HepG2 (cell line): ENCODE measurements at regions not wholly inside any gene's neighbourhood (a gene's known extent, or its start where the extent isn't known, plus 50 kb on each side); places are given as distances from the start of the nearest gene placed in this dataset.

Source experiments
- GABPA ChIP-seq, 2 experiments: IDR thresholded peaks; 2 replicates each; pipeline ENCODE4 v1.6.1; 2011 to 2016; ENCODE audit warnings: low read depth in 2 of 2, low read length in 1 of 2, missing biosample characterization in 1 of 2, missing genetic modification characterization in 1 of 2
- MTF2 ChIP-seq: sonication (generic); formaldehyde crosslinking; IDR thresholded peaks from 2 replicates; pipeline ENCODE4 v1.5.0; 2020; ENCODE audit warnings: missing genetic modification reagents, borderline replicate concordance
- NFKB2 ChIP-seq: sonication (generic); formaldehyde crosslinking; IDR thresholded peaks from 2 replicates; pipeline ENCODE4 v1.4.0; 2020; ENCODE audit warnings: missing genetic modification reagents, borderline replicate concordance
- RARA ChIP-seq: IDR thresholded peaks from 2 replicates; pipeline ENCODE4 v1.6.1; 2016; ENCODE audit warnings: missing genetic modification reagents, missing compliant biosample characterization
- RNF2 ChIP-seq: fragments of 450-650 bp; conservative IDR thresholded peaks from 2 replicates; pipeline ENCODE4 v1.6.1; 2016; ENCODE audit warnings: low read depth
- SCMH1 ChIP-seq: sonication (generic); formaldehyde crosslinking; IDR thresholded peaks from 2 replicates; pipeline ENCODE4 v1.9.0; 2021; ENCODE audit warnings: missing genetic modification reagents, mild to moderate bottlenecking, borderline replicate concordance
- SOX5 ChIP-seq: IDR thresholded peaks from 2 replicates; pipeline ENCODE4 v1.6.1; 2016; ENCODE audit warnings: borderline replicate concordance
- ZKSCAN1 ChIP-seq: fragments of 150-350 bp; IDR thresholded peaks from 2 replicates; pipeline ENCODE4 v1.6.1; 2014; ENCODE audit warnings: low read length
- ZNF124 ChIP-seq: sonication (generic); formaldehyde crosslinking; IDR thresholded peaks from 2 replicates; pipeline ENCODE4 v1.4.0; 2020; ENCODE audit warnings: missing genetic modification reagents
- ZNF251 ChIP-seq: sonication (generic); formaldehyde crosslinking; IDR thresholded peaks from 2 replicates; pipeline ENCODE4 v1.9.0; 2021; ENCODE audit warnings: mild to moderate bottlenecking, missing genetic modification reagents
- ZNF747 ChIP-seq: sonication (generic); formaldehyde crosslinking; IDR thresholded peaks from 2 replicates; pipeline ENCODE4 v1.8.1; 2023; ENCODE audit warnings: missing genetic modification reagents, mild to moderate bottlenecking, borderline replicate concordance
- ZNF788 ChIP-seq: sonication (generic); formaldehyde crosslinking; IDR thresholded peaks from 2 replicates; pipeline ENCODE4 v1.5.0; 2020; ENCODE audit warnings: mild to moderate bottlenecking, missing genetic modification reagents, borderline replicate concordance
- TF ChIP-seq, protein P1 (sequence below): sonication (generic); formaldehyde crosslinking; IDR thresholded peaks from 2 replicates; pipeline ENCODE4 v1.9.0; 2021; ENCODE audit warnings: mild to moderate bottlenecking, missing genetic modification reagents
- TF ChIP-seq, protein P2 (sequence below): sonication (generic); formaldehyde crosslinking; IDR thresholded peaks from 2 replicates; pipeline ENCODE4 v1.4.0; 2020; ENCODE audit warnings: low read depth, missing genetic modification reagents
- TF ChIP-seq, protein P3 (sequence below): sonication (generic); formaldehyde crosslinking; IDR thresholded peaks from 2 replicates; pipeline ENCODE4 v1.4.0; 2020; ENCODE audit warnings: mild to moderate bottlenecking, missing genetic modification reagents, borderline replicate concordance

DNA sequence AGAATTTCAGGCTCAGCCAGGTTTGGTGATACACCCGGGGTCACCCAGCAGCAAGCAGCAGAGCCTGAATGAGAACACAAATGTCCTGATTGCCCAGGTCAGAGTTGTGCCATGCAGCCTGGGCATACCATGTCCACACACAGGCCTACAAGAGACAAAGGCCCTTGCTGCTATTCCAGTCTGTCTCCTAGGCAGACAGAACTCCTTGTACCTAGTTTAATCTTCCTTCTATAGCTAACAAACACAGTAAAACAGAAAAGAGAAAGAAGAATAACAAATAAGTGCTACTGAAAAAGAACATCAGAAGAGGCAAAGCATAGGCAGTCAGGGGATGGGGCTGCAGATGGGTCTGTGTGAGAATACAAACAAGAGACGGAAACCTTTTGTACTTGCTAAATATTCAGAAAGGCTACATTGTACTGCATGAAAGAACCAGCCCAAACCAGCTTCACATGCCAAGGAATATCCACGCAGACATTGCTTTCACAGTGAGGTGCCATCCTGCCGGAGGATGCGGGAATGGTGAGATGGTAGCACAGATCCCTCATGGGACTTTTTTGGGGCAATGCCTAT is 401.7 kb downstream of the OMA1 start (continued):
- TF ChIP-seq NFKB2 (CRISPR knock-in tag), result no peak
- TF ChIP-seq ZKSCAN1, result no peak
- TF ChIP-seq GABPA (IDR thresholded peaks at IDR 0.05; ENCODE audit: low read depth, low read length), result no peak
- TF ChIP-seq GABPA (CRISPR knock-in tag; IDR thresholded peaks at IDR 0.05; ENCODE audit: low read depth), result no peak
- TF ChIP-seq RNF2, result no peak
- TF ChIP-seq ZNF788 (CRISPR knock-in tag), result no peak
- TF ChIP-seq, protein P1, sequence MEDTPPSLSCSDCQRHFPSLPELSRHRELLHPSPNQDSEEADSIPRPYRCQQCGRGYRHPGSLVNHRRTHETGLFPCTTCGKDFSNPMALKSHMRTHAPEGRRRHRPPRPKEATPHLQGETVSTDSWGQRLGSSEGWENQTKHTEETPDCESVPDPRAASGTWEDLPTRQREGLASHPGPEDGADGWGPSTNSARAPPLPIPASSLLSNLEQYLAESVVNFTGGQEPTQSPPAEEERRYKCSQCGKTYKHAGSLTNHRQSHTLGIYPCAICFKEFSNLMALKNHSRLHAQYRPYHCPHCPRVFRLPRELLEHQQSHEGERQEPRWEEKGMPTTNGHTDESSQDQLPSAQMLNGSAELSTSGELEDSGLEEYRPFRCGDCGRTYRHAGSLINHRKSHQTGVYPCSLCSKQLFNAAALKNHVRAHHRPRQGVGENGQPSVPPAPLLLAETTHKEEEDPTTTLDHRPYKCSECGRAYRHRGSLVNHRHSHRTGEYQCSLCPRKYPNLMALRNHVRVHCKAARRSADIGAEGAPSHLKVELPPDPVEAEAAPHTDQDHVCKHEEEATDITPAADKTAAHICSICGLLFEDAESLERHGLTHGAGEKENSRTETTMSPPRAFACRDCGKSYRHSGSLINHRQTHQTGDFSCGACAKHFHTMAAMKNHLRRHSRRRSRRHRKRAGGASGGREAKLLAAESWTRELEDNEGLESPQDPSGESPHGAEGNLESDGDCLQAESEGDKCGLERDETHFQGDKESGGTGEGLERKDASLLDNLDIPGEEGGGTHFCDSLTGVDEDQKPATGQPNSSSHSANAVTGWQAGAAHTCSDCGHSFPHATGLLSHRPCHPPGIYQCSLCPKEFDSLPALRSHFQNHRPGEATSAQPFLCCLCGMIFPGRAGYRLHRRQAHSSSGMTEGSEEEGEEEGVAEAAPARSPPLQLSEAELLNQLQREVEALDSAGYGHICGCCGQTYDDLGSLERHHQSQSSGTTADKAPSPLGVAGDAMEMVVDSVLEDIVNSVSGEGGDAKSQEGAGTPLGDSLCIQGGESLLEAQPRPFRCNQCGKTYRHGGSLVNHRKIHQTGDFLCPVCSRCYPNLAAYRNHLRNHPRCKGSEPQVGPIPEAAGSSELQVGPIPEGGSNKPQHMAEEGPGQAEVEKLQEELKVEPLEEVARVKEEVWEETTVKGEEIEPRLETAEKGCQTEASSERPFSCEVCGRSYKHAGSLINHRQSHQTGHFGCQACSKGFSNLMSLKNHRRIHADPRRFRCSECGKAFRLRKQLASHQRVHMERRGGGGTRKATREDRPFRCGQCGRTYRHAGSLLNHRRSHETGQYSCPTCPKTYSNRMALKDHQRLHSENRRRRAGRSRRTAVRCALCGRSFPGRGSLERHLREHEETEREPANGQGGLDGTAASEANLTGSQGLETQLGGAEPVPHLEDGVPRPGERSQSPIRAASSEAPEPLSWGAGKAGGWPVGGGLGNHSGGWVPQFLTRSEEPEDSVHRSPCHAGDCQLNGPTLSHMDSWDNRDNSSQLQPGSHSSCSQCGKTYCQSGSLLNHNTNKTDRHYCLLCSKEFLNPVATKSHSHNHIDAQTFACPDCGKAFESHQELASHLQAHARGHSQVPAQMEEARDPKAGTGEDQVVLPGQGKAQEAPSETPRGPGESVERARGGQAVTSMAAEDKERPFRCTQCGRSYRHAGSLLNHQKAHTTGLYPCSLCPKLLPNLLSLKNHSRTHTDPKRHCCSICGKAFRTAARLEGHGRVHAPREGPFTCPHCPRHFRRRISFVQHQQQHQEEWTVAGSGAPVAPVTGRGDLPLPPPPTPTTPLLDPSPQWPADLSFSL (CRISPR knock-in tag), result no peak
- TF ChIP-seq RARA (CRISPR knock-in tag), result no peak
- TF ChIP-seq MTF2 (CRISPR knock-in tag), result no peak
- no peak for TF ChIP-seq ZNF124 (CRISPR knock-in tag)
- TF ChIP-seq, protein P2, sequence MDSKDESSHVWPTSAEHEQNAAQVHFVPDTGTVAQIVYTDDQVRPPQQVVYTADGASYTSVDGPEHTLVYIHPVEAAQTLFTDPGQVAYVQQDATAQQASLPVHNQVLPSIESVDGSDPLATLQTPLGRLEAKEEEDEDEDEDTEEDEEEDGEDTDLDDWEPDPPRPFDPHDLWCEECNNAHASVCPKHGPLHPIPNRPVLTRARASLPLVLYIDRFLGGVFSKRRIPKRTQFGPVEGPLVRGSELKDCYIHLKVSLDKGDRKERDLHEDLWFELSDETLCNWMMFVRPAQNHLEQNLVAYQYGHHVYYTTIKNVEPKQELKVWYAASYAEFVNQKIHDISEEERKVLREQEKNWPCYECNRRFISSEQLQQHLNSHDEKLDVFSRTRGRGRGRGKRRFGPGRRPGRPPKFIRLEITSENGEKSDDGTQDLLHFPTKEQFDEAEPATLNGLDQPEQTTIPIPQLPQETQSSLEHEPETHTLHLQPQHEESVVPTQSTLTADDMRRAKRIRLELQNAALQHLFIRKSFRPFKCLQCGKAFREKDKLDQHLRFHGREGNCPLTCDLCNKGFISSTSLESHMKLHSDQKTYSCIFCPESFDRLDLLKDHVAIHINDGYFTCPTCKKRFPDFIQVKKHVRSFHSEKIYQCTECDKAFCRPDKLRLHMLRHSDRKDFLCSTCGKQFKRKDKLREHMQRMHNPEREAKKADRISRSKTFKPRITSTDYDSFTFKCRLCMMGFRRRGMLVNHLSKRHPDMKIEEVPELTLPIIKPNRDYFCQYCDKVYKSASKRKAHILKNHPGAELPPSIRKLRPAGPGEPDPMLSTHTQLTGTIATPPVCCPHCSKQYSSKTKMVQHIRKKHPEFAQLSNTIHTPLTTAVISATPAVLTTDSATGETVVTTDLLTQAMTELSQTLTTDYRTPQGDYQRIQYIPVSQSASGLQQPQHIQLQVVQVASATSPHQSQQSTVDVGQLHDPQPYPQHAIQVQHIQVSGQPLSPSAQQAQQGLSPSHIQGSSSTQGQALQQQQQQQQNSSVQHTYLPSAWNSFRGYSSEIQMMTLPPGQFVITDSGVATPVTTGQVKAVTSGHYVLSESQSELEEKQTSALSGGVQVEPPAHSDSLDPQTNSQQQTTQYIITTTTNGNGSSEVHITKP (CRISPR knock-in tag), result no peak
- TF ChIP-seq SOX5 (CRISPR knock-in tag), result no peak
- TF ChIP-seq SCMH1 (CRISPR knock-in tag), result no peak
- TF ChIP-seq, protein P3, sequence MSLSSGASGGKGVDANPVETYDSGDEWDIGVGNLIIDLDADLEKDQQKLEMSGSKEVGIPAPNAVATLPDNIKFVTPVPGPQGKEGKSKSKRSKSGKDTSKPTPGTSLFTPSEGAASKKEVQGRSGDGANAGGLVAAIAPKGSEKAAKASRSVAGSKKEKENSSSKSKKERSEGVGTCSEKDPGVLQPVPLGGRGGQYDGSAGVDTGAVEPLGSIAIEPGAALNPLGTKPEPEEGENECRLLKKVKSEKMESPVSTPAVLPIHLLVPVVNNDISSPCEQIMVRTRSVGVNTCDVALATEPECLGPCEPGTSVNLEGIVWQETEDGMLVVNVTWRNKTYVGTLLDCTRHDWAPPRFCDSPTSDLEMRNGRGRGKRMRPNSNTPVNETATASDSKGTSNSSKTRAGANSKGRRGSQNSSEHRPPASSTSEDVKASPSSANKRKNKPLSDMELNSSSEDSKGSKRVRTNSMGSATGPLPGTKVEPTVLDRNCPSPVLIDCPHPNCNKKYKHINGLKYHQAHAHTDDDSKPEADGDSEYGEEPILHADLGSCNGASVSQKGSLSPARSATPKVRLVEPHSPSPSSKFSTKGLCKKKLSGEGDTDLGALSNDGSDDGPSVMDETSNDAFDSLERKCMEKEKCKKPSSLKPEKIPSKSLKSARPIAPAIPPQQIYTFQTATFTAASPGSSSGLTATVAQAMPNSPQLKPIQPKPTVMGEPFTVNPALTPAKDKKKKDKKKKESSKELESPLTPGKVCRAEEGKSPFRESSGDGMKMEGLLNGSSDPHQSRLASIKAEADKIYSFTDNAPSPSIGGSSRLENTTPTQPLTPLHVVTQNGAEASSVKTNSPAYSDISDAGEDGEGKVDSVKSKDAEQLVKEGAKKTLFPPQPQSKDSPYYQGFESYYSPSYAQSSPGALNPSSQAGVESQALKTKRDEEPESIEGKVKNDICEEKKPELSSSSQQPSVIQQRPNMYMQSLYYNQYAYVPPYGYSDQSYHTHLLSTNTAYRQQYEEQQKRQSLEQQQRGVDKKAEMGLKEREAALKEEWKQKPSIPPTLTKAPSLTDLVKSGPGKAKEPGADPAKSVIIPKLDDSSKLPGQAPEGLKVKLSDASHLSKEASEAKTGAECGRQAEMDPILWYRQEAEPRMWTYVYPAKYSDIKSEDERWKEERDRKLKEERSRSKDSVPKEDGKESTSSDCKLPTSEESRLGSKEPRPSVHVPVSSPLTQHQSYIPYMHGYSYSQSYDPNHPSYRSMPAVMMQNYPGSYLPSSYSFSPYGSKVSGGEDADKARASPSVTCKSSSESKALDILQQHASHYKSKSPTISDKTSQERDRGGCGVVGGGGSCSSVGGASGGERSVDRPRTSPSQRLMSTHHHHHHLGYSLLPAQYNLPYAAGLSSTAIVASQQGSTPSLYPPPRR (CRISPR knock-in tag), result no peak
- TF ChIP-seq ZNF251 (CRISPR knock-in tag), result no peak
- TF ChIP-seq ZNF747 (CRISPR knock-in tag), result no peak
